Bone marrow (tissue), 2 donors: ENCODE measurements at regions not wholly inside any gene's neighbourhood (a gene's known extent, or its start where the extent isn't known, plus 50 kb on each side); places are given as distances from the start of the nearest gene placed in this dataset.

Experiments used
- DNase-seq, 2 donors: peaks; one replicate each; lab custom pipeline; 2025; lab: John Stamatoyannopoulos, UW

DNA sequence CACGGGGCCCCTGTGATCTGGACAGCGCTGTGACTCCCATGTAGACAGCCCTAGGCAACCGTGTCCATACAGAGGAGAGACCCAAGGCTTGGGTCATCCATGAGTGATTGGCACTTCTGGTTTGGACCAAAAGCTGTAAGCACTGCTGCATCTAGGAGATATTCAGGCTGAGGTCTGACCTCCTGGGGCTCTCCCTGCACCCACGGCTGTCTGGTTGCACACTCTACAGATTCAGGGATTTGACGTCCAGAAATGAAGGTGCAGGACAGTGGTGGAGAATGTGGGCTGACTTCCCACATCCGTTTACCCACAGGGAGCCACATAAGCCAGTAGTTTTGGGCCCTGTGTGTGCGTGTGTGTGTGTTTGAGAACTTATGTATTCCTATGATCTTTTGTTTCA lies 76.2 kb upstream of the ARHGEF7 start:
- no peak for DNase-seq

DNA sequence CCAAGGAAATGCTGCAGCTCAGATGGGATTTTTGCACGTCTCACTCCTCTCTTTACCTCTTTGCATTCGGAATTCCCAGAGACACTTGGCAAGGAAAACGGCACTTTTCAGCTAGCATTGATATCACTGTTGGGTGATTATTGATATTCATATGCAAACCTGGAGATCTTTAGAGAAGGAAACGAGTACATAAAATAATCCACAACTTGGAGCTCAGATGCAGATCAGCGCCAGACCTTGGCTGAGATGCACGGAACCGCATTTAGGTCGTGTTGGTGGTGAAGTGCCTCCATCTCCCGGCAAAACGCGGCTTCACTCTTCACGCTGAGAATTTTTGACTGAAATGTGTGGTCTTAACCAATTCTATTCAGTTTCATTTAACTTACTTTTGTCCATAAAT lies 77.2 kb upstream of the ARHGEF7 start:
- DNase-seq: no peak

DNA sequence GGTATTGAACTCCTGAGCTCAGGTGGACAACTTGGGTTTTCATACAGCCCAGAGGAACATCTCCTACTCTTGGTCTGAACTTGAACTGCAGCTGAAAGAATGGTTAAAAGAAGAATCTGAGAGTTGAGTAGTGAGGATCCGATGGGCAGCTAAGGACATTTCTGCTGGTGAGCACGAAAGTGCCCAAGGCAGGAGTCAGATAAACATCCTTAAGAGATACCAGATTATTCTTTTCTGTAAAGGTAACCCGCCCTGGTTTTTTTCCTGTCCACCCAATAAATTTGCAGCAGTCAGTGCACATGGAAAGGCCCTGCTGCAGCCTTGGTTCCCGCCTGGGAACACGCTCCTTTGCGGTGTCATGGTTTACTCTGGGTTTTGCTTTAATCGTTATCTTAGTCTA lies 78.4 kb upstream of the ARHGEF7 start:
- DNase-seq: no peak

DNA sequence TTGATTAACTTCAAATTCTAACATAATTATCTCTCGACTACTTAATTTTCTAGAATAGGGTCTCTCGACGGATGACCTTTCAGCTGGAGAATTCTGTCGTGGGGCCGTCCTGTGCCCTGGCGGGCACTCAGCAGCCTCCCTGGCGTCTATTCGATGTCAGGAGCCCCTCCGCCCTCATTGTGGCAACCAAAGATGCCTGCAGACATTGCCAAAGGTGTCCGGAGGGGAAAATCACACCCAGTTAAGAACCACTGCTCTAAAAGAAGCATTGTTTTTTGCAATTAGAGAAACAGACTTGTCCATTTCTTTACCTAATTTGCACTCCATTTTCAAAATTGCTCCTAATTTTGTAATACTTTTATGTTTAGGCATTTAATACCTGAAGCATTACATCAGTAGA lies 79.2 kb upstream of the ARHGEF7 start:
- no peak for DNase-seq

DNA sequence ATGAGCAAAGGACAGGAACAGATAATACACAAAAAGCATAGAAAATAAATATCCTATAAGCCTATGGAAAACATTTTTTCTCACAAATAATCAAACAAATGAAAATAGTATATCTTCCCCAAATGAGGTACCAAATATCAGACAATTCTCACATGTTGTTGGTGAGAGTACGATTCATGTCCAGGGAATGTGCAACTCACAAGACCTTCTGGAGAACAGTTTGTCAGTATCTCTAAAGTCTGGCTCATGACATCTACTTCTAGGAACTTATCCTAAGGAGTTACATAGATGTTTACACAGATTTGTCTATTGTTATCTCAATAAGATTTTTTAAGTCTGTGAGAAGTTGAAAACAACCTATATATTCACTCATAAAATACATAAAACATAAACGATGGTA lies 80.3 kb upstream of the ARHGEF7 start:
- DNase-seq: no peak

DNA sequence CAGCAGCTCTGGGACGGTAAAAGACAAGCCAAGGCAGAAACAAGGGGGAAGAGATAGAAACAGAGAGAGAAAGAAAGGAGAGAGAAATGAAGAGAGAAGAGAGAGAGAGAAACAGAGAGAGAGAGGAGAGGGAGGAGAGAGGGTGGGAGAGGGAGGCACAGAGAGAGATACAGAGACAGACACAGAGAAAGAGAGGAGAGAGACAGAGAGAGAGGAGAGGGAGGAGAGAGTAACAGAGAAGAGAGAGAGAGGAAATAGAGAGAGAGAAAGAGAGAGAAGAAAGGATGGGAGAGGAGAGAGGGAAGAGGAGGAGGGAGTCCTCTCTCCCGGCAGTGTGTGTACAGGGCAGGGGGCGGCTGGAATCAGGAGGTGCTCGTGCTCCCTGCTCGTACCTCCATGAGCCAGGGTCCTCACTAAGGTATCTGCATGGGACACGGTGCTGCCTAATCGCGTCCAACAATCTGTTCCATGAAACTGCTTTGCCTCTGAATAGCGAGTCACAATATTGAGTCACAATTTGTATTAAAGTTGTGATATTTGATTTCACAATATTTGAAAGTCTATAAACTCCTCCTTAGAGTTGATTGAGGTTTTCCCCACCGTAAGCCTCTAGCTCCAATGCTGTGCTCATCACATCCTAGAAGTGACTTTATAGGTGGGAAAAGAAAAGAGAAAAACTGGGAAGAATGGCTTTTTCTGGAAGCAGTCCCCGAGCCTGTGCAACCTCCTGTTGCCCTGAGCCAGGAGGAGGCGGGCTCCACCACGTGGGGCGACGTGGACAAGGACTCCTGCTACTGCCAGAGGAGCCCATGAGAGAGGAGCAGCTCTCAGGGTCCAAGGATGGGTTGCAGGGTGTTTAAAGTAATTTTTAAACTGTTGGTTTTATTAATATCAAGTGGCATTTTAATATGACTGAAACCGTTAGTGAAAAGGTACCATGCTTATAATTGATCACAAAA lies 81.7 kb upstream of the ARHGEF7 start:
- no peak for DNase-seq

DNA sequence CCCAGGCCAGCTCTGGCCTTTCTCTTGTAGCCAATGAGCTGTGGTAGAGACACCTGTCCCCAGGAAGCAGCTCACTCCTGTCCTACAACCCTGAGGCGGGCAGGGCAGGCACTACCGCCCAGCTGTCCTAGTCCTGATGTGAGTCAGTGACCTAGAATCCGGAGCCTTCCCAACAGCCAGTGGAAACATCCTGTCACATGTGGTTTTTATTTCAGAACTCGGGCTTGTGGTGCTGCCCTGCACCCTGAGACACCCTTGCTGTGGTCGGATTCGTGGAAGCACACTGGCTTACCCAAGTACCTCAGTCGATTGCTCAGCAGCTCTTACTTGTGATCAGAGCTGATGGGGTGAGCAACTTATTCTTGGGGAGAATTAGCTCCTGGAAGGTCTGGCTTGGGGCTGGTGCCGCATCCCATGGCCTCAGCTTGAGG lies 83.6 kb upstream of the ARHGEF7 start:
- no peak for DNase-seq

DNA sequence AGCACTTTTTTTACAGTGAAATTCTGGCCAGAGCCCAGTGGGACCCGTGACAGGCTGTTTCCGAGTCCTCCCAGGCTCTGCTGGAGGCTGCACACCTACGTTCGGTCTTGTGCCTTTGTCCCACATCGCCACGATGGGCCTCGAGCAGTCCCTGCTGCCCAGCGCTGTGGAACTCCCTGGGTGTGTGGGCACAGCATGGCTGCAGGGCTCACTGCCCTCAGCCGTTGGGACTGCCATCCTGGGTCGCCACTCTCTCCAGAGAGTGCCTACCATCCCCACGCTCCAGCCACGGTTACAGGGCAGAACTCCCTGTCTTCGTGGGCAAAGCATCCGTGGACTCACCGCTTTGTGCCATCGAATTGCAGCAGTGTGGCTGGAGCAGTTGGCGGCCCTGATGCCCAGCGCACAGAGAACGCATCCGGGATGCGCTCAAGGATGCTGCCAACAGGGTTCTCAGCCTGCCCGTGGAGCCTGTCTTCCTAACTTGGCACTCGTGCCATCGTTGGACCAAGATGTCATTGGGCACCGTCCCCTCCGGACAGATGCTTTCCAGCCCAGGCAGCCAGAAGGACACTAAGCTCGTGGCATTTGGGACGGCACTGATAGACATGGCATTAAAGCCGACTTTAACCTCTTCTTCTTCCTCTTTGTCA lies 85.0 kb upstream of the ARHGEF7 start:
- no peak for DNase-seq

DNA sequence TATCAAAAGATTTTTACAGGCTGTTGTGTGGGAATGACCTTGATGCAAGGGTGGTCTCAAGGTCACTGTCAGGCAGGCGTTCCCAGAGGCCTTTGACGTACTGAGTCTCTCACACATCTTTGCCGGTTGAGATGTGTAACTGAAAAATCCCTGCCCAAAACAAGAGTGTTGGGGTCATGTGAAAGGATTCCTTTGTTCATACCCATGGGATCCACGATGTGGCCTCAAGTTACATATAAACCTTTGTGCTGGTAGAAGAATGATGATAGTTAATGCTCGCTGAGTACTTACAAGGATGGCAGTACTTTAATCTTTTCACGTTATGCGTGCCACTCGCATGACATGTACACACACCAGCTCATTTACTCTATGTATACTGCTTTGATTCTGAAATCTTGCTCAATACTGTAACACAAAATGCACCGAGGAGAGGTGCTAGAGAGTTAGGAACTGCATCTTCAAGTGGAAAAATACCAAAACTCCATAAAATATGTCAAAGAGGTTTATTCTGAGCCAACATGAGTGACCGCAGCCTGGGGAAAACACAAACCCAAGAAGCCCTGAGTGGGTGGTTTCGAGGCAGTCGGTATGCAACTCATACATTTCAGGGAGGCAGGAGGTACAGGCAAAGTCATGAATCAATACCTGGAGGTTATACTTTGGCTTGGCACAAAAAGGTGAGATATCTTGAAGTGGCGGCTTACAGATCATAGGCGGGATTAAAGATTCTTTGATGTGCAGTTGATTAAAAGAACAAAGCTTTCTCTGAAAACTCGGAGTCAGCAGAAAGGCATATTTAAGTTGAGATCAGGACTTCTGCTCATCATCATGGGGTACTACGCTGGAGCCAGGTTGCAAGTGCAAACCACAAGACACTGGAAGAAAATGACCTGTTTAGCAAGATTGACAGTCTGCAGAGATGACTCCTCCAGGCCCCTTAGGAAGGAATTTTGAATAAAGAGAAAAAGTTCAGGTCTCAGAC lies 87.4 kb upstream of the ARHGEF7 start:
- no peak for DNase-seq

DNA sequence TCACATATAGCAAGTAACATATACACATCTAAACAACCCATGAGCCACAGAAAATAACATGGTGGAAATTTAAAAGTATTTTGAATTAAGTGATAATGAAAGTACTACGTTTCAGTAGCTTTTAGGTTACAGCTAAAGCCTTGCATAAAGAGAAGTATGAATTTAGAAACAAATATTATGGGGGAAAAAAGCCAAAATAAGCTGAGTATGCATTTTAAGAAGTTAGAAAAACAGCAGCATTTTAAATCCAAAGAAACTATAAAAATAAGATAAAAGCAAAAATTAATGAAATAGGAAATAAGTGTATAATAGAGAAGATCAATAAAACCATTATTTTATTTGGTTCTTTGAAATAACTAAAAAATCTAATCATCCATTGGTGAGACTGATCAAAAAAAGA lies 89.8 kb upstream of the ARHGEF7 start:
- DNase-seq: no peak

DNA sequence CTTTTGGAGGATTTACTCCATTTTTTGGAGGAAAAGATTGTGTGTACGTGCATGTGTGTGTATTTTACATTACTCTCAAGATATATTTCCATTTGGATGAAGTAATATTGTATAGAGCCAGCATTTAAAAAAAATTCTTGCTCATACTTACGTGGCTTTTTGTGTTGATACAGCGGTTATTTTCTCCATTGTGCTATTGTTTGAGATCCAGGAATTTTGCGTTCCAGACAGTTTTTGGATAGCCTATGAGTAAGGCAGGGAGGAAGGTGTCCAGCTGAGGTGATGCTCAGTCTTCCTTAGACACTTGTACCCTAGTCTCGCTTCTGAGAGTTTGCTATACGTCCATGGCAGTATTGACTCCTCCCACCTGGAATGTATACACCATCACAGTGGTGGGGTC lies 92.2 kb upstream of the ARHGEF7 start:
- no peak for DNase-seq

DNA sequence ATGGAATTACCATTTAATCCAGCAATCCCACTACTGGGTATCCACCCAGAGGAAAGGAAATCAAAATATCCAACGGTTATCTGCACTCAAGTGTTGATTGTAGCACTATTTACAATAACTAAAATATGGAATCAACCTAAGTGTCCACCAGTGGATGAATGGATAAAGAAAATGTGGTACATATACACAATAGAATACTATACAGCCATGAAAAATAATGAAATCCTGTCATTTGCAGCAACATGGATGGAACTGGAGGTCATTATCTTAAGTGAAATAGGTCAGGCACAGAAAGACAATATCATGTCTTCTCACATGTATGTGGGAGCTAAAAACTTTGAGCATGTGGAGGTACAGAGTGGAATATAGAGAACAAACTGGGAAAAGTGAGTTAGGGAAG lies 92.9 kb upstream of the ARHGEF7 start:
- DNase-seq: no peak

DNA sequence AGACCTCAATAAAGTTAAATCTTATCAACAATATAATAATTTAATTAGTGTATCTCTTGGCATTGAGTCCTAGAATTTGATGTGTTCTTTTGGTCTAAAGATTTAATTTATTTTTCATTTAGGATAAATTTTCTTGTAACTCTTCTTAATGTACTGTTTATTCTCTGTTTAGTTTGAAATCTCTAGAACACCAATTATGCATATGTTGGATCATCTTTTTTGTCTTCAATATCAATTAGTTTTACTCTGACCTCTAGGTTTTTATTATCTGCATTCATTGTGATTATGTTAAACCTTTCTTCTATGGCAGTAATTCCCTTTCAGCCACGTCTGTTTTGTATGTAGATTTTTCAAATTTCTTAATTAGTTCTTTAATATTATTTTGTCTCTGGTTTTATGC lies 93.8 kb upstream of the ARHGEF7 start:
- DNase-seq: no peak

DNA sequence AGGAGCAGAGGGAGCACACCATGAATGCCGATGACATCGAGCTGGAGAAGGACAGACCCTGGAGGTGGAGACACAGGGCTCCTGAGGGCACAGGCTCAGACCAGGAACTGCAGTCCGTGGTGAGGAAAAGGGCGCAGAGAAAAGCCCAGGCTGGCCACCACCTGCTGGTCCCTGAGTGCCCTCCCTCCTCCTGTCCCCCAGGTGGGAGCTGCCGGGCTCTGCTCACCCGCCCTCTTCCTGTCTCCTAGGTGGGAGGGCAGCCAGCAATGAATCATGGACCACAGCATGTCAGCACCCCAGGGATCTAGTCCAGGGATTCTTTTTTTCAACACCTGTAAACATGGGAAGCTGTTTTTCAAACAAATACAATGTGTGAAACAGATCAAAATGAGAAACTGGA lies 94.6 kb upstream of the ARHGEF7 start:
- no peak for DNase-seq

DNA sequence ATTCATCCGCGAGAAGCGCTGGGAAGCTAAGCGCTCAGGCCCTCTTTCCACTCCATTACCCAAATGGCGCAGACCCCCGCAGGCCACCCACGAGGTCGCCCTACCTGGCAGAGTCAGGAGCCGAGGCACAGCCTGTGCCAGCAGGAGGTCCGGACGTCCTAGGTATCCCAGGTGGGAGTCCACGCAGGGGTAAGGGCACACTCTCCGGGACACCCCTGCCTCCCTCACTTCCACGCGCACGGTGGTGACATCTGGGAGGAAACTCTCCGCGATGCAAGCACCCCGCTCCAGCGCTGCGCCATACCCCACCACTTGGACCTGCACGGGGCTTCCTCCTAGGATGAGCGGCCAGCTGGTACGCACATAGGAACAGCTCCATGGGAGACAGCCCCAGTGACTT lies 95.1 kb upstream of the ARHGEF7 start:
- no peak for DNase-seq

DNA sequence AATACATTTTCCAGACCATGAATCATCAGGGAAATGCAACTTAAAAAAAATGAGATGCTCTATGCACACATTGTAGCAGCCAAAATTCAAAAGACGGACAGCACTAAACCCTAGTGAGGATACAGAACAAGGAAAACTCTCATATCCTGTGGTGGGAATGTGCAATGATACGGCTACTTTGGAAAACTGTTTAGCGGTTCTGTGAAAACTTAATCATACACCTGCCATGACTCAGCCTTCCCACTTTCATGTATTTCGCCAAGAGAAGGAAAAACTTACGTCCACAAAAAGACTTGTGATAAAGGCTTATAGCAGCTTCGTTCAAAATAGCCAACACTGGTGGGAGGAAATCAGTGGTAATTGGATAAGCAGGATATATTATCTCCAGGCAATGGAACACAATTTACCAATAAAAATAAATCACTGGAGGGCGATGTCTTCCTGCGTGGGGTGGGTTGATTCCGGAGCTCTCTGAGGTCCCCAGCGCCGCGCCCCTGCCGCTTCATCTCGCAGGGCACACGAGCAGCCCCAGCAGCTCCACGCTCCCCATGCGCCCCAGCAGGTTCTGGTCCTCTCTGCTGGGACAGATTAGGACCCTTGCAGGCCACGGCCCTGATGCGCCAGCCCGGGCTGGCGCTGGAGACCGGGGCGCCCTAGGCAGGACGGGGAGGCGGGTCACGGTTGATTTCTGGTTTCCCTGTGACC lies 97.2 kb upstream of the ARHGEF7 start:
- DNase-seq: no peak

DNA sequence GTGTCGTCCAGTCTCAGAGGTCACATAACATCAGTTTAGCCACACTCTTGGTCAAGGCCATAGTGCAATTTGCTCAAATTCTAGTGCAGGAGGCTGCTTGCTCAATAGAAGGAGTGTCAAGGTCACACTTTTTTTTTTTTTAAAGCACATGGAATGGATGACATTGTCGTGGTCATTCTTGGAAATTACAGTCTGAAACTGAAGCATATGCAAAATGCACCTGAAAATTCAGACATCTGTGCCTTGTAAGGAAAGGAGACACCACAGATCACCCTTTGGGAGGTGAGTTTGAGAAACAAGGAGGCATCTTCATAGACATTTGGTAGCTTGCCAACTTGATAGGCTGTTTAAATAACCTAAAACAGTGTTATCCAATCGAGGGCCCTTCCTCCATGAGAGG lies 98.3 kb upstream of the ANKRD10 start:
- no peak for DNase-seq

DNA sequence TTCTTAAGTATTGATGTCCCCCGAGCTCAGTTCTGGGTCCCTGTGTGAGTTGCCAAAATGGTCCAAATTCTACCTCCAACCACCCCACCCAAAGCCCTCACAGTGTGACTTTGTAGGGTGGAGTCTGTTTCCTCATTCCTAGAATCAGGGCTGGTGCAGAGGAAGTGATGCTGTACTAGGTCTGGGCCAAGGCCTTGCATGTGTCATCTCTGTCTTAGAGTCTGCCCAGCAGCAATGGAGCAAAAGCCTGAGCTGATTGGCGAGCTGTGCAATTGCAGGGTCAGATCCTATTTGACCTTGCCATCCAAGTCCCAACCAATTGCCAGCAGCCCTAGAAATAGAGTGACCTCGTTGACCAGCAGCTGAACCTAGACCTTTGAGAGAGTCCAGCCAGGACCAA lies 97.0 kb upstream of the ANKRD10 start:
- DNase-seq: no peak

DNA sequence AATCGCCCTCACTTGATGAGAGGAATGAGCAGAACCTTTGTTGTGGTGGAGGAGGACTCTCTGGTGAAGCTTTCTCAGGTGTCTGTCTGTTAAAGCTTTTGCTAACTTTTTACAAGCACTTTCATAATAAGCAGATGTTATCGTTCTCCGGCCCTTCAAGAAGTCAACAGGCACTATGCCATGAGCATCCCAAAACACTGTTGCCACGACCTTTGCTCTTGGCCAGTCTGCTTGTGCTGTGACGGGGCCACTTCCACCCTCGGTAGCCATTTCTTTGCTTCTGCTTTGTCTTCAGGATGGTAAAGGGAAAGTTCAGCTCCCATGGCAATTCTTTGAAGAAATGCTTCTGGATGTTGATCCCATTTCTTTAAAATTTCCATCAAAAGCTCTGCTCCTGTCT lies 93.5 kb upstream of the ANKRD10 start:
- no peak for DNase-seq

DNA sequence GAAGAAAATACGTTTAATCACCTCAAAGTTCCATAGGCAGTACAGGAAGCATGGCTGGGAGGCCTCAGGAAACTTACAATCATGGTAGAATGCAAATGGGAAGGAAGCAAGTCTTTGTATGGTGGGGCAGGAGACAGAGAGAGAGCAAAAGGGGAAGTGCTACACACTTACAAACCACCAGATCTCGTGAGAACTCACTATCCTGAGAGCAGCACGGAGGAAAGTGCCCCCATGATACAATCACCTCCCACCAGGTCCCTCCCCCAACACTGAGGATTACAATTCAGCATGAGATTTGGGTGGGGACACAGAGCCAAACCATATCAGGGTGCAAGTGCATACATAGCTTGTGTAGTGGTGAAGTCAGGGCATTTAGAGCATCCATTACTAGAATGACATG lies 92.3 kb upstream of the ANKRD10 start:
- DNase-seq: no peak

DNA sequence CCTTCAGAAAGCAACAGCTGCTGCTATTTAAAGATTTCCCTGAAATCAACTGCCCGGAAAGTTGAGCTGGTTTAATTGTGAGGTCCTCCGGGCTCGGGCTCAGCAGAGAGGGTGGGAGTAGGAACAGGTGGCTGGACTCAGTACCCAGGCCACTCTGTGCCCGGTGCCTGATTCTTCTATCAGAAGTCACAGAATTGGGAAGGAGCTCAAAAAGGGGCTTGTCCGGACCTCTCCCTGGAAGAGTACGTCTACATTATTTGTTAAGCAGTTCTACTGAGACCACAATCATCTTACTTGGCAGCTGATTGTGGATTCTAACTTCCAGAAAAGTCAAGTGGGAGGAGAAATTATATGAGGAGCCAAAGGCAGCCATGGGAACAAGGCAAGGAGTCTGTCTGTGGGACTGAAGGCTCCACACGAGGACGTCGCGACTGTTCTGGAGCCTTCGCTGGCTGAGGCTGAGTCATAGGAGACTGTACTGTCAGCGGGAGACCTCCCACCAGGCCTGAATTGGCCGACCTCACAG lies 91.7 kb upstream of the ANKRD10 start:
- no peak for DNase-seq
